Esophagus (tissue), 2 donors: ENCODE measurements at regions not wholly inside any gene's neighbourhood (a gene's known extent, or its start where the extent isn't known, plus 50 kb on each side); places are given as distances from the start of the nearest gene placed in this dataset.

ENCODE experiments used
- H3K27ac ChIP-seq, 2 donors: one replicate each; pipeline ENCODE4 v1.5.1; 2013; ENCODE audit warnings: low read depth in 2 of 2, mild to moderate bottlenecking in 2 of 2, inconsistent platforms in 1 of 2, low read length in 1 of 2, moderate library complexity in 1 of 2
- H3K27me3 ChIP-seq, 2 donors: one replicate each; pipeline ENCODE4 v1.6.1; 2013; ENCODE audit warnings: low read length in 2 of 2, control low read depth in 1 of 2, mild to moderate bottlenecking in 1 of 2; ENCODE audit not compliant: insufficient read depth in 2 of 2, control insufficient read depth in 1 of 2
- H3K36me3 ChIP-seq, 2 donors: one replicate each; pipeline ENCODE4 v1.6.1; 2013; ENCODE audit warnings: low read length in 1 of 2; ENCODE audit not compliant: control insufficient read depth in 2 of 2, insufficient read depth in 2 of 2
- H3K4me1 ChIP-seq, 2 donors: one replicate each; pipeline ENCODE4 v1.6.1; 2013; ENCODE audit warnings: low read length in 1 of 2; ENCODE audit not compliant: control insufficient read depth in 2 of 2, insufficient read depth in 2 of 2
- H3K4me3 ChIP-seq, 2 donors: one replicate each; pipeline ENCODE4 v1.5.1; 2013; ENCODE audit warnings: low read length in 2 of 2, mild to moderate bottlenecking in 2 of 2, low read depth in 1 of 2, moderate library complexity in 1 of 2
- H3K9me3 ChIP-seq, 2 donors: one replicate each; pipeline ENCODE4 v1.6.1; 2013; ENCODE audit warnings: mild to moderate bottlenecking in 2 of 2, low read depth in 1 of 2, low read length in 1 of 2, moderate library complexity in 1 of 2; ENCODE audit not compliant: control insufficient read depth in 2 of 2, insufficient read depth in 1 of 2
- WGBS, 2 donors: extraction: QIAGEN DNeasy Blood & Tissue Kit; methylation state at CpG; one replicate each; pipeline ENCODE4 v1.1.7; 2013; 5-methylcytosine and 5-hydroxymethylcytosine counted together
- donor health status: healthy with polysubstance abuse.
- donor health status: Bipolar disorder and iron deficiency.

DNA sequence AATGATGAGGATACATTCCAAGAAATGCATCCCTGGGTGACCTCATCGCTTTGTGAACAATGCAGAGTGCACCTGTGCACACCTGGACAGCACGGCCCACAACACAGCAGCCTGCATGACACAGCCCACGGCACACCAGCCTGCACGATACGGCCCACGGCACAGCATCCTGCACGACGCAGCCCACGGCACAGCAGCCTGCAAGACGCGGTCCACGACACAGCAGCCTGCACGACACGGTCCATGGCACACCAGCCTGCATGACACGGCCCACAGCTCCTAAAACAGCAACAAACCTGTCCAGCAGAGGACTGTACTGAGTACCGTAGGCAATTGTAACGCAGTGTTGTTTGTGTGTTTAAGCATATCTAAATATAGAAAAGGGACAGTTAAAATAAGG lies 134.7 kb upstream of the PPP2R2D start:
- H3K27me3 ChIP-seq = no peaks in the 10 kb centered on the region
- no peak overlapping the region for H3K4me3 ChIP-seq
- H3K36me3 ChIP-seq = no peaks in the 10 kb centered on the region
- WGBS, 2 donors = 85 to 89% methylated on average over 17 of the region's 17 CpGs
- no peak overlapping the region for H3K27ac ChIP-seq
- no peaks in the 10 kb centered on the region for H3K4me1 ChIP-seq
- H3K9me3 ChIP-seq = no peaks in the 10 kb centered on the region

DNA sequence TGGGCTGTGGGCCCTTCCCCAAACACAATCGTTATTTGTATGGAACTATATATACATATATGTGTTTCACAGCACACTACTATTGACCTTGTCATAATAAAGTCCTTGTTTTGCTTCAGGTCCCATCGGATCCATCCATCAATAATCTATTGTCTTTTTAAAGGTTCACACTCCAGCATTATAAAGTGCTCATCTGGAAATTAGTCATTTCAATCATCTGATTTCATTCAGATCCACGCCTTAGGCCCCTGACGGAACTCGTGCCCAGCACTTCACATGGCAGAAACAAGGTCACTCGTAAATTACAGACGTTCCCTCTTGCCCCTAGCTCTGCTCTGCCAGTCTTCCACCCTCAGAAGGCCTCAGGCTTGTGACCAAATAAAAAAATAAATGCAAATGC lies 133.1 kb upstream of the PPP2R2D start:
- Histone ChIP-seq H3K36me3 (no peaks in the 10 kb centered on the region), H3K9me3 (no peaks in the 10 kb centered on the region), H3K4me3 (no peak overlapping the region), H3K4me1 (no peaks in the 10 kb centered on the region), H3K27me3 (no peaks in the 10 kb centered on the region), H3K27ac (no peak overlapping the region)
- 79 to 83% methylated on average over 7 of the region's 7 CpGs for WGBS, 2 donors

DNA sequence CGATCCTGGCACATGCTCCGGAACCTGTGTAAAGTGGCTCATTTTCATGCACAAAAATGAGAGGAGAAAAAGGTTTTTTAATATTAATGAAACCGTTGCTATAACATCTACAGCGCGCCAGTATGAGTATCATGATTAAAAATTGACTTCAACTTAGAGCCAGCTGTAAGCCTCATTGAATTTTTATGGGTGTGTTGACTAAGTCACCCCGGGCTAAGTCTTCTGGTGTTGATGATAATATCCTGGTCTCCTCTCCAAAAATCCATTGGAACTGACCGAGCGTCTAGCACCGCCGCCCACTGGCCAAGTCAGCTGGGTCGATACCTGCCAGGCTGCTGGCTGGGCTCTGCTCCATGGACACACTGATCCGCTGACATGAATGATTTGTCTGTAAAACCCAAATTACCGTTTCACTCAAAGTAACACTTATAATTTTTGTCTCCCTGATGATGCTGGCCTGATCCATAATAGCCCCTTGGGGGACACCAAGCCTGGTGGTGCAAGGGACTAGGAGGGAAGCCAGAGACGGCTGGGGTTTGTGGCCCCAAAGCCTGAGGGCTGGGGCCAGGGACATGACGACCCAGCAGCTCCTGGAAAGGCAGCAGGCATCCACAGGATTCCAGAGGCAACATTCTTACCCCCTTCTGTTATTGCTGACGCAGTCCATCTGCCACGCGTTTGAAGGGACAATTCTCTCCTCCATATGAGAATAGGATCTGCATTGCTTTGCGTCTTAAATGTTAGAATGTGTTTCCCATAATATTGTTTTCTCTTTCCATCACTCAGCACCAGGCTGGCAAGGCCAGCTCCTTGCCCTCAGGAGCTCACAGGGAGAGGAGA lies 131.0 kb upstream of the PPP2R2D start:
- Histone ChIP-seq H3K4me3 (no peak overlapping the region), H3K36me3 (no peaks in the 10 kb centered on the region), H3K4me1 (no peaks in the 10 kb centered on the region), H3K27me3 (no peaks in the 10 kb centered on the region), H3K27ac (no peak overlapping the region), H3K9me3 (no peaks in the 10 kb centered on the region)
- WGBS, 2 donors = 77 to 81% methylated on average over 19 of the region's 19 CpGs

DNA sequence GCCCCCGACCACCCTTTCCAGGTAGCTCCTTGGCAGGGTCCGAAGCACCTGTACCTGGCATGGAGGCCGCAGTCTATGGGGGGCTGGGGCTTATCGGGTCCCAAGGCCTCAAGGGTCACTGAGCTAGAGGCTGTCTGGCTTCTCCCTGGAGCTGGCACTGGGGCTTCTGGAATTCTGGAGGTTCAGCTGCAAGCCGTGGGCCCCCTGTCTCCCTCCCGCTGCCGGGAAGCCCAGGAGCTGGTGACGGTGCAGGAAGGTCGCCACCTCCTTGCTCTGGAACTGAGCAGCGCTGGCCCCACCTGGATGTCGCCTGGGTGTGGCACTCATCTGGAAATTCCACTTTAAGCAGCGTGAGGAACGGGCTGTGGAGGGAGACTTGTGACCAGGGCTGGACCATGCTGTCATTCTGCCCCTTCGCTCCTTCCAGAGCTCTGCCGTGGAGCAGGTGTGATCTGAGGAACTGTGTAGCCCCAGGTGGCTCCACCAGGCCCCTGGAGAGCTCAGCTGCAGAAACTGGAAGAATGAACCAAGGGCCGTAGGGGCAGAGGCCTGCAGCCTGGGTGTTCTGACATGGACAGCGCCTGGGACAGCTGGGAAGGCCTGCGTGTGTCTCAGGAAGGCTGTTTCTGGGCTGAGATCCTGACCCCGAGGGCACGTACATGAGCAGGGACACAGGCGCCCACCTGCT lies 129.7 kb upstream of the PPP2R2D start:
- Histone ChIP-seq H3K27me3 (no peaks in the 10 kb centered on the region), H3K9me3 (peaks cover 7 to 9% of the 10 kb centered on the region in 2 donors)
- WGBS, 2 donors = 75 to 76% methylated on average over 21 of the region's 21 CpGs

DNA sequence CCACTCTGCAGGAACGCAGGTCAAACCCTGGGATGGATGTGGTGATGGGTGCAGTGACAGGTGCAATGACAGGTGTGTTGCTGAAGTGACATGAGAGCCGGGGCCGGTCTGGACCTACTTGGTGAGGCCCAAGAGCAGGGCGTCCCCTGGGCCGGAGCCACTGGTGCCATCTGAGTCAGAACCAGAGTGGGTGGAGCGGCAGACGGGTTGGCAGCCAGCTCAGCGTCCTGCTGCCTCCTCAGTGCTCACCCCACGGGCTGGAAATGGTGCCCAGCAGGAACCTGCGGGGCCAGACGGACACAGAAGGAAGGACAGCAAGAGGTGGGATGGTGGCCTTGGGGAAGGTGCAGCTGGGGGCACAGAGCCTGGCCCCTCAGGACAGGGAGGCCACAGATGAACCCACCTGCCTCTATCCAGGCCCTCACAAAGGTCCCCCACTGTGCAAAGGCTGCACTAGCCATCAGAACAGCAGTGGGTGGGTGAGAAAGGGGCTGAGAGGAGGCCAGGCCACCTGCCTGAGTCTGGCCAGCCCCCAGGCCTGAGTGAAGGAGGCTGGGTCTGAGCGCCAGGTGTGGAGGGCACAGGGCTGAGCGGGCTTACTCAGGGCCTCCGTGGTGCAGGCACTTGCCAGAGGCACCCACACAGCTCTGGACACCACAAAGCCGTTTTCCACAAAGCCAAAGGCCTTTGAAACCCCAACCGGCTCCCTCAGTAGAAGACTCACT lies 129.0 kb upstream of the PPP2R2D start:
- H3K27ac ChIP-seq = no peak overlapping the region
- no peak overlapping the region for H3K4me3 ChIP-seq
- 80 to 82% methylated on average over 16 of the region's 16 CpGs for WGBS, 2 donors
- no peaks in the 10 kb centered on the region for H3K36me3 ChIP-seq
- H3K9me3 ChIP-seq = peaks cover 12 to 14% of the 10 kb centered on the region in 2 donors
- H3K27me3 ChIP-seq = no peaks in the 10 kb centered on the region
- H3K4me1 ChIP-seq = no peaks in the 10 kb centered on the region

More for the DNA sequence above, 129.7 kb upstream of the PPP2R2D start:
- no peaks in the 10 kb centered on the region for H3K4me1 ChIP-seq
- no peak overlapping the region for H3K4me3 ChIP-seq
- no peaks in the 10 kb centered on the region for H3K36me3 ChIP-seq
- no peak overlapping the region for H3K27ac ChIP-seq

DNA sequence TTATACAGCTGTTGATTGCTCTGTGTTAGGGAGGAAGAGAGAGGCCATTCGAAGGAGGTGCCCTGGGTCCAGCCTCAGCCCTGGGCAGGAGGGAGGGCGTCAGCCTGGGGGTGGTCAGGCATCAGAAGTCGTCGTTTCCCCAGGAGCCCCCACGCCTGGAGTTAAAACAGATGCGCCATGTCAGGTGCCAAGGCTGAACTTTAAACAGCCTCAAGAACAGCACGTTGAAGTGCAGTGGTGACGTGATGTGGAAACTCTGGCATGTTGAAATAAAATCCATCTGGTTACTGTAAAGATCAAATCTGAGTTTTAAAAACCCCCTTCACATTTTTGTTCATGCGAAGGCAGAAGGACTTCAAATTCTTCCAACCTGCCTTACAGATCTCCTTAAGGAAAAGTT lies 128.4 kb upstream of the PPP2R2D start:
- H3K9me3 ChIP-seq = peaks cover 12 to 19% of the 10 kb centered on the region in 2 donors
- 62 to 65% methylated on average over 9 of the region's 9 CpGs for WGBS, 2 donors
- no peaks in the 10 kb centered on the region for H3K4me1 ChIP-seq
- no peaks in the 10 kb centered on the region for H3K36me3 ChIP-seq
- no peak overlapping the region for H3K27ac ChIP-seq
- H3K4me3 ChIP-seq = no peak overlapping the region
- no peaks in the 10 kb centered on the region for H3K27me3 ChIP-seq

DNA sequence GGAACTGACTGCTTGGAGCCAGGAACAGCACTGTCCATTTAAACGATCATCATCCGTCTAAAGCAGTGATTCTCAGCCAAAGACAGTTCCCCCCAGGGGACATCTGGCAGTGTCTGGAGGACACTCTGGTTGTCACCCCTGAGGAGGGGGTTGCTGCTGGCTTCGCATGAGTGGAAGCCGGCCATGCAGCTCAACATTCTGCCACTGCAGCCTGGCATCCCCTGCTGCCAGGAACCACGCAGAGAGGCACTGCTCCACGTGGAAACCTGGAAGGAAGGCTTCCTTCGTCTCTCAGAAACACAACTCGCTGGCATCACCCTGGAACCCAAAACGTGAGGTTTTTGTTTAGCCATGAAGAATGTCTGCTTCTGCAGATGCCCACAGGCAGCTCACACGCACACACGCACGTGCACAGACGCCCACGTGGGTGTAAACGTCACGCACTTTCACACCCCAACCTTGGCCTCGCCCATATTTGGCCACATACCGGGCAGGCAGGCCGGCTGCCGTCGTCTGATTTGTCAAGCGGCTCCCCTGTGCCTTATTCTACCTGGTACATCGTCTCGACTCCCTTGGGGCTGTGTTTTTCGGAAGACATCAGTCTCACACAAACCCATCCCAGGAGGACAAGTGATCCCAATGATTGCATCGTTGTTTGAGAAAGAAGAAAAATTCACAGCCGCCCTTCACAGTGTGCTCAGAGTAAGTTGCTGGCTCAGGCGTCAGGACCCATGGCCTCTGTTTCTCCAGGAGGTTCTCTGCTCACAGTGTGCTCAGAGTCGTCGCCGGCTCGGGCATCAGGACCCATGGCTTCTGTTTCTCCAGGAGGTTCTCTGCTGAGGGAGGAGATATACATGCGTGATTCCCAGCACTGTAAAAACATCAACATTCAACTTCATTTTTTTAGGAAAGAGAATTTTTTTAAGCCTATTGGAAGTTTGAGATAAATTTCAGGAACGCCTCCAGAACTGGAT lies 127.2 kb upstream of the PPP2R2D start:
- H3K36me3 ChIP-seq = no peaks in the 10 kb centered on the region
- WGBS, 2 donors = 67 to 71% methylated on average over 34 of the region's 34 CpGs
- H3K4me1 ChIP-seq = no peaks in the 10 kb centered on the region
- H3K27me3 ChIP-seq = no peaks in the 10 kb centered on the region
- peaks cover 22 to 29% of the 10 kb centered on the region in 2 donors for H3K9me3 ChIP-seq
- no peak overlapping the region for H3K4me3 ChIP-seq
- H3K27ac ChIP-seq = no peak overlapping the region

DNA sequence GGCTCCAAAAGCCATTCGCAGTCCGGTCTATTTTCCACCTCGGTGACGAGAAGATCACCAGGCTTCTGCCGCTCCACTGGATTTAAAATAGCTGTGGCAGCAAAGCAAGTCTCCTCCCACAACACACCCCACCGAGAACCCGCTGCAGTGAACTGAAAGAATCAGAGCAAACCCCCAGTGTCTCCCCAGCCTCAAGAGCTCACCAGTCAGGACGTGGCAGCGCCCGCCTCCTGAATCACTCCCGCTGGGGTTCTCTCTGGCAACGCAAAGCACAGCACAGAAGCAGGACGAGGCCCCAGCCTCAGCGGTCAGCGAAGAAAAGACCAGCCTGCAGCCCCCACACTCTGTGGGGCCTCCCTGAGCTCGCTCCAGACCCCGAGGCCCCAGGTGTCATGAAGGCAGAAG lies 126.1 kb upstream of the PPP2R2D start:
- WGBS, 2 donors = 85 to 86% methylated on average over 17 of the region's 17 CpGs
- Histone ChIP-seq H3K27ac (no peak overlapping the region), H3K9me3 (peaks cover 22 to 36% of the 10 kb centered on the region in 2 donors), H3K27me3 (no peaks in the 10 kb centered on the region), H3K36me3 (no peaks in the 10 kb centered on the region), H3K4me1 (no peaks in the 10 kb centered on the region), H3K4me3 (no peak overlapping the region)

DNA sequence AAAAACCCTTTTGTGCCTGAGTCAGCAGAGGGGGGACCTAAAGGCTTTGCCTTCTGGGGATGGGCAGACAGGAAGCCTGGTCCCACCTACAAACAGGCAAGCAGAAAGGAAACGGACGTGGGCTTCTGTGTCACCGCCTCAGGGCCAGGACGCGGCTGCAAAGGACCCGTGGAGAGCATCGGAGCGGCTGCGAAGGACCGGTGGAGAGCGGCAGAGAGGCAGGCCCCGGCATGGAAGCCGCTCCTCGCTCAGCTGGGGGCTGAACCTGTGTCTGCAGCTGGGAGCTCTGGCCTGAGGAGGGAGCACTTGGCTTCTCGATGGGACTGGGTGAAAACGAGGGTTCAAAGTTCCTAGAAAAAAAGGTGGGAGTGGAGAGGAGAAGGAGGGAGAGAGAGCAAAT lies 125.4 kb upstream of the PPP2R2D start:
- no peaks in the 10 kb centered on the region for H3K27me3 ChIP-seq
- WGBS, 2 donors = 76 to 78% methylated on average over 16 of the region's 16 CpGs
- no peak overlapping the region for H3K27ac ChIP-seq
- H3K9me3 ChIP-seq = peaks cover 22 to 39% of the 10 kb centered on the region in 2 donors
- H3K4me3 ChIP-seq = no peak overlapping the region
- H3K36me3 ChIP-seq = no peaks in the 10 kb centered on the region
- H3K4me1 ChIP-seq = no peaks in the 10 kb centered on the region
